ENCODE measurements at regions not wholly inside any gene's neighbourhood (a gene's known extent, or its start where the extent isn't known, plus 50 kb on each side); places are given as distances from the start of the nearest gene placed in this dataset.

DNA sequence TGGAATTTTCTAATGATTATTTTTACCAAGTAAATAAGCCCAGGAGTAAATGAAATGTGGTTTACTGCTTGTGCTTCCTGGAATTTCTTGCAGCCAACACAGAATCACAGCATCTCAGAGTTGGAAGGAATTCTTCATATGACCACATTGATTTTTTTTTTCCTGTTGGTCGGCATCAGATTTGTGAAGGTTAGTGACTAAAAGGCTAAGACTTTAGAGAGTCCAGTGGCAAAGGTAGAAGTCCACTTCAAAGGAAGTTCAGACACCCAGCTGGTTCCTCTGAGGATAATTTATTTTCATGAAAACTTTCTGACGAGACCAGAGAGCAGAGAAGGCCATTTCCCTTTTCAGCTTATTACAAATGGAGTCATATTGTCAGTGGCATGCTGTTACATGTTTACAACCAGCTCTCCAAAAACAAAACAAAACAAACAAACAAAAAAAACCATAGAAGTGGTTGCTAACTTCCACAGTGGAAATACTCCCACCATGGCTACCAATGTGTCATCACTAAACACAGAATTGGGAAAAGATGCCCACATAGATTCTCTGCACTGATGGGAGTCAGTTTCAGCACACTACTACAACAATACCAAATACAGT lies 77.2 kb upstream of the CDC42BPA start:
- ATAC-seq (no peak), DNase-seq (no peak)
- 47 to 80% (median 61%) methylated on average over 2 of the region's 2 CpGs for WGBS, 4 donors
- Histone ChIP-seq H3K27ac (no peak overlapping the region), H3K9me3 (no peaks in the 10 kb centered on the region), H3K4me1 (no peaks in the 10 kb centered on the region), H3K27me3 (no peaks in the 10 kb centered on the region), H3K36me3 (no peaks in the 10 kb centered on the region), H3K4me3 (no peak overlapping the region)
- intact Hi-C loops (cut with DNase I): no loop called here
- TF ChIP-seq, protein P1, sequence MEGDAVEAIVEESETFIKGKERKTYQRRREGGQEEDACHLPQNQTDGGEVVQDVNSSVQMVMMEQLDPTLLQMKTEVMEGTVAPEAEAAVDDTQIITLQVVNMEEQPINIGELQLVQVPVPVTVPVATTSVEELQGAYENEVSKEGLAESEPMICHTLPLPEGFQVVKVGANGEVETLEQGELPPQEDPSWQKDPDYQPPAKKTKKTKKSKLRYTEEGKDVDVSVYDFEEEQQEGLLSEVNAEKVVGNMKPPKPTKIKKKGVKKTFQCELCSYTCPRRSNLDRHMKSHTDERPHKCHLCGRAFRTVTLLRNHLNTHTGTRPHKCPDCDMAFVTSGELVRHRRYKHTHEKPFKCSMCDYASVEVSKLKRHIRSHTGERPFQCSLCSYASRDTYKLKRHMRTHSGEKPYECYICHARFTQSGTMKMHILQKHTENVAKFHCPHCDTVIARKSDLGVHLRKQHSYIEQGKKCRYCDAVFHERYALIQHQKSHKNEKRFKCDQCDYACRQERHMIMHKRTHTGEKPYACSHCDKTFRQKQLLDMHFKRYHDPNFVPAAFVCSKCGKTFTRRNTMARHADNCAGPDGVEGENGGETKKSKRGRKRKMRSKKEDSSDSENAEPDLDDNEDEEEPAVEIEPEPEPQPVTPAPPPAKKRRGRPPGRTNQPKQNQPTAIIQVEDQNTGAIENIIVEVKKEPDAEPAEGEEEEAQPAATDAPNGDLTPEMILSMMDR (IDR thresholded peaks at IDR 0.05): no peak
- TF ChIP-seq POLR2A (IDR thresholded peaks at IDR 0.05): no peak

DNA sequence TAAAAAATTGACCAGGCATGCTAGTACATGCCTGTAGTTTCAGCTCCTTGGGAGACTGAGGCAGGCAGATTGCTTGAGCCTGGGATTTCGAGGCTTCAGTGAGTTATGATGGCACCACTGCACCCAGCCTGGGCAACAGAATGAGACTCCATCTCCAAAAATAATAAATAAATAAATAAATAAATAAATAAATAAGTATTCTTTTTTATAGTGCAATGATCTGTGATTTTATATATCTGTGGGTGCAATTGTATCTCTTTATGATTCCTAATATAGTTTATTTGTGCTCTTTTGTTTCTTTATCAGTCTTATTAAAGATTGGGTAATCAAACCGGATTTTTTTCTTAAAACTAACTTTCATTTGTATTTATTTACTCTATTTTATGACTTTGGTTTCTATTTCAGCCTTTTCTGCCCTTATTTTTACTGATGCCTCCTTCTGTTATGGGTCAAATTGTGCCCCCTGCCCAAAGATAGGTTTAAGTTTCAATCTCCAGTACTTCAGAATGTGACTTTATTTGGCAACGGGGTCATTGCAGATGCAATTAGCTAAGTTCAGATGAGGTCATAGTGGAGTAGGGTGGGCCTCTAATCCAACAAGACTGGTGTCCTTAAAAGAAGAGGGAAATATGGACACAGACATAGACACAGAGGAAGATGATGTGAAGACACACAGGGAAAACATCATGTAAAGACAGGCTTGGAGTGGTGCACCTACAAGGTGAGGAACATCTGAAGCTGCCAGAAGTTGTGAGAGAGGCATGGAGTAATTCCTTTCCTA lies 74.9 kb upstream of the CDC42BPA start:
- no peak for TF ChIP-seq POLR2A (IDR thresholded peaks at IDR 0.05)
- TF ChIP-seq, protein P1 (IDR thresholded peaks at IDR 0.05): no peak
- intact Hi-C loops (cut with DNase I): no loop called here
- Histone ChIP-seq H3K9me3 (no peaks in the 10 kb centered on the region), H3K4me3 (no peak overlapping the region), H3K4me1 (peaks cover 0 to 5% (median 0%) of the 10 kb centered on the region in 12 donors), H3K27ac (no peak overlapping the region), H3K27me3 (no peaks in the 10 kb centered on the region), H3K36me3 (no peaks in the 10 kb centered on the region)
- 55 to 74% (median 60%) methylated on average over 3 of the region's 3 CpGs for WGBS, 4 donors
- DNase-seq: no peak
- no peak for ATAC-seq

DNA sequence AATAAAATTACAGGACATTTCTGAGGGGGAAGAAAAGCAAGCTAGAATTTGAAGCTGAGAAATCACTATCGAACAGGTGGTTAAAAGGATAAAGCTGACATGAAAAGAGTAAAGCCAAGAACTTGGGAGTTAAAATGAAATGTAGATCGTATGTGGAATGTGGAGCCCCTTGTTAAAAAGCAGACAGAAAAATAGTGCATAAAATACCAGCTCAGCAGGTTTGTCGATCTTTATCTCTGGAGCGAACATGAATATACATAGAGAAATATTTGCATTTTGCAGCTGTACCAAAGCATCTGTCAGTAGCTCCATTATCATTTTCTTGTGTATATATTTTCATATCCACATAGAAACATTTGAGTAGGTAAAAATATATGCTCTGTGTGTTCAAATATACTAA lies 73.6 kb upstream of the CDC42BPA start:
- no peaks in the 10 kb centered on the region for H3K27me3 ChIP-seq
- DNase-seq (no peak), ATAC-seq (no peak)
- no peaks in the 10 kb centered on the region for H3K9me3 ChIP-seq
- TF ChIP-seq, protein P1 (IDR thresholded peaks at IDR 0.05): no peak
- no peak for TF ChIP-seq POLR2A (IDR thresholded peaks at IDR 0.05)
- 81 to 88% (median 86%) methylated on average over 4 of the region's 4 CpGs for WGBS, 4 donors
- no peak overlapping the region for H3K27ac ChIP-seq
- intact Hi-C loops (cut with DNase I): no loop called here
- H3K4me3 ChIP-seq: no peak overlapping the region
- no peaks in the 10 kb centered on the region for H3K36me3 ChIP-seq
- H3K4me1 ChIP-seq: peaks cover 0 to 5% (median 0%) of the 10 kb centered on the region in 12 donors

DNA sequence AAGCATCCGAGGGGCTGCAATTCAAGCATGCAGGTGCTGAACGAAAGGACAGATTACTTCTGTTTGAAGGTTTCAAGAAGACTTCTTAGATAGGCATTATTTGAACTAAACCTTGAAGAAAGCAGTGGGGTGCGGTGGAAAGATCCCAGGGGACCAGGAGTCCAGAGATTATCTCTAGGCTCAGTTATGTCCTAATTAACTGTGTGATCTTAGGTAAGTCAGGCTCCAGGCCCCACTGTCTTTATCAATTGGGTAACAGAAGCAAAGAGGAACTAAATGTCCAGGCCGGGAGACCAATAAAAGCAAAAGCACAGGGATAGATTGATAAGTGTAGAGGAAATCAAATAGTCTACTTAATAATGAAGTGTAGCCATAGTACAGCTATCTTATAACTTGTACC lies 72.9 kb upstream of the CDC42BPA start:
- 85 to 93% (median 92%) methylated on average over 4 of the region's 4 CpGs for WGBS, 4 donors
- Histone ChIP-seq H3K27me3 (no peaks in the 10 kb centered on the region), H3K4me1 (peaks cover 0 to 5% (median 0%) of the 10 kb centered on the region in 12 donors), H3K4me3 (no peak overlapping the region), H3K9me3 (no peaks in the 10 kb centered on the region), H3K27ac (no peak overlapping the region), H3K36me3 (no peaks in the 10 kb centered on the region)
- DNase-seq: no peak
- TF ChIP-seq POLR2A (IDR thresholded peaks at IDR 0.05): no peak
- TF ChIP-seq, protein P1 (IDR thresholded peaks at IDR 0.05): no peak
- no peak for ATAC-seq
- intact Hi-C loops (cut with DNase I): no loop called here

All from heart left ventricle (tissue), 16 donors.